ENCODE measurements at regions not wholly inside any gene's neighbourhood (a gene's known extent, or its start where the extent isn't known, plus 50 kb on each side); places are given as distances from the start of the nearest gene placed in this dataset.
A peak's percentile ranks its signal among the peaks of the same experiment; 100 is the strongest.

- no peak for DNase-seq (ENCODE audit: low read depth in 1 of 2, low spot score in 1 of 2)
- no peak overlapping the region for H3K27ac ChIP-seq
- no peaks in the 10 kb centered on the region for H3K9me3 ChIP-seq (ENCODE audit: low read depth)
- peaks cover 24% of the 10 kb centered on the region for H3K4me1 ChIP-seq (ENCODE audit: low read depth)
- no peak overlapping the region for H3K4me3 ChIP-seq
- H3K36me3 ChIP-seq = no peaks in the 10 kb centered on the region
- no peak for TF ChIP-seq CTCF (IDR thresholded peaks at IDR 0.05; ENCODE audit: low read depth, low read length)
- H3K27me3 ChIP-seq = no peaks in the 10 kb centered on the region
These were observed 77.7 kb upstream of the GADD45A start for GRCh38 chr1:67607286-67607685.

DNA sequence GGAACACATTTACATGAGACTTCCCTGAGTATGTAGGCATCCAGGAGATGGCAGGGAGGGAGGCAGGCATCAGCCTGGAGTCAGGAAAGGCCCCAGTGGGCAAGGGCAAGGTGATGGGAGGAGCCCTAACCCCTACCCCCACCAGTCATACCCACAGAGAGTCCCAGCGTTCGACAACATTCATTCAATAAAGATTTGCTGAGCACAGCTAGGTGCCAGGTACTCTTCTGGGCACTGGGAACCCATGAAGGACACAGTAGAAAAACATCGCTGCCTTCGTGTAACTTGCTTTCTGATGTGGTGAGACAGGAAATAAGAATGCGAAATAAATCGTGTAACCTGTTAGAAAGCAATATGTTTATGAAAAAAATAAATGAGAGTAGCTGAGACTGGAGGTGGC, 77.3 kb upstream of the GADD45A start:
- Histone ChIP-seq H3K9me3 (ENCODE audit: low read depth) (no peaks in the 10 kb centered on the region), H3K4me3 (no peak overlapping the region), H3K27me3 (no peaks in the 10 kb centered on the region), H3K27ac (no peak overlapping the region), H3K36me3 (no peaks in the 10 kb centered on the region), H3K4me1 (ENCODE audit: low read depth) (peaks cover 26% of the 10 kb centered on the region)
- TF ChIP-seq CTCF (IDR thresholded peaks at IDR 0.05; ENCODE audit: low read depth, low read length) = no peak
- DNase-seq (ENCODE audit: low read depth in 1 of 2, low spot score in 1 of 2) = no peak

GRCh38 chr1:67608661-67609576, 76.1 kb upstream of the GADD45A start:
- no peak overlapping the region for H3K4me3 ChIP-seq
- H3K36me3 ChIP-seq = no peaks in the 10 kb centered on the region
- peak overlapping the region; percentile 30 for H3K27ac ChIP-seq
- H3K4me1 ChIP-seq (ENCODE audit: low read depth) = peaks cover 27% of the 10 kb centered on the region
- no peak for TF ChIP-seq CTCF (IDR thresholded peaks at IDR 0.05; ENCODE audit: low read depth, low read length)
- no peaks in the 10 kb centered on the region for H3K9me3 ChIP-seq (ENCODE audit: low read depth)
- DNase-seq (ENCODE audit: low read depth in 1 of 2, low spot score in 1 of 2) = peak; percentile 7 to 32
- H3K27me3 ChIP-seq = no peaks in the 10 kb centered on the region

DNA sequence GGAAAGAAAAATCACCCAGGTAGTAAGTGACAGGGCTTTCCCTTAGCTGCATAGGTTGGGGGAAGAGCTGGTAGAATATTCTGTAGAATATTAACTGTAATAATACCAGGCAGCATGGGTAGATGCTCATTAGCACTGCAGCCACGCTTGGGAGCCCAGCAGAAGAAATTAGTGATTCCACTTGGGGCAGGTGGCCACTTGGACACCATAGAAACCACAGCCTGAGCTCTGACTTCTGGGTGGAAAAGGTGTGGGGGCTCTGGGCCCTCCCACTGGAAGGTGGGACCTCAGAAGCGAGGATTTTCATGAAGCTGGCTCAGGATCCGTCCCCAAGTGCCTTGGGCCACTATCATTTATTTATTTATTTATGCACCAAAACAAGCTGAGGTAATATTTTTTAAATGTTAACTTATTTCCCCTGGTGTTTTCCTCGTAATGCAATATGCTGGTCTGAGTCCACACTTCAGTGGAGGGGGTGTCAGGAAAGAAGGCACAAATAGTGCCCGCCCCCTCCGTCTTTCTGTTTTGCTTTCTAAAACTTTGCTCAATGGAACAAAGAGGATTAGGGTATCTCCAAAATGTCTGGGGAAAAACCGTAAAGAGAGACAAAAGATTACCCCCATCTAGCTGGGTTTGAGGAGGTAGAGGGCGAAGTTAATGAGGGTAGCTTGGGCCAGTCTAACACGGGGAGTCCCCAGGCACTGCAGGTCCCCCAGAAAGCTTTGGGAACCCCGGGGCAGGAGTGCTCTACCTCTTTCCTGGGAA, 75.2 kb upstream of the GADD45A start:
- no peak for DNase-seq (ENCODE audit: low read depth in 1 of 2, low spot score in 1 of 2)
- H3K9me3 ChIP-seq (ENCODE audit: low read depth) = no peaks in the 10 kb centered on the region
- no peak for TF ChIP-seq CTCF (IDR thresholded peaks at IDR 0.05; ENCODE audit: low read depth, low read length)
- H3K4me1 ChIP-seq (ENCODE audit: low read depth) = peaks cover 19% of the 10 kb centered on the region
- no peaks in the 10 kb centered on the region for H3K27me3 ChIP-seq
- H3K36me3 ChIP-seq = no peaks in the 10 kb centered on the region
- H3K4me3 ChIP-seq = no peak overlapping the region
- H3K27ac ChIP-seq = no peak overlapping the region

GRCh38 chr1:67610450-67610849, 74.6 kb upstream of the GADD45A start:
- TF ChIP-seq CTCF (IDR thresholded peaks at IDR 0.05; ENCODE audit: low read depth, low read length) = no peak
- H3K4me3 ChIP-seq = no peak overlapping the region
- H3K4me1 ChIP-seq (ENCODE audit: low read depth) = peaks cover 12% of the 10 kb centered on the region
- no peaks in the 10 kb centered on the region for H3K9me3 ChIP-seq (ENCODE audit: low read depth)
- H3K36me3 ChIP-seq = no peaks in the 10 kb centered on the region
- no peak for DNase-seq (ENCODE audit: low read depth in 1 of 2, low spot score in 1 of 2)
- H3K27me3 ChIP-seq = no peaks in the 10 kb centered on the region
- no peak overlapping the region for H3K27ac ChIP-seq
